OCI-LY7 (cell line): ENCODE measurements at regions not wholly inside any gene's neighbourhood (a gene's known extent, or its start where the extent isn't known, plus 50 kb on each side); places are given as distances from the start of the nearest gene placed in this dataset.
A peak's percentile ranks its signal among the peaks of the same experiment; 100 is the strongest.

Experiments
- BruUV-seq: library from RNA; stranded (reverse); fragments of 400-500 nt; replicated peaks from 2 replicates; lab custom pipeline; 2021; lab: Mats Ljungman, UMichigan
- CTCF ChIA-PET: fragments of 300-600 bp; sonication (Branson Sonifier 250); formaldehyde crosslinking; loops from one replicate; lab custom pipeline; 2022; ENCODE audit warnings: antibody characterized with exemption; ENCODE audit not compliant: unreplicated experiment; lab: Charles Lee
- POLR2A ChIA-PET: fragments of 300-600 bp; sonication (Branson Sonifier 250); formaldehyde crosslinking; loops from one replicate; lab custom pipeline; 2022; ENCODE audit warnings: antibody characterized with exemption; lab: Charles Lee
- DNase-seq: peaks from one replicate; pipeline ENCODE4 v3.0.0-alpha.2; 2015; ENCODE audit warnings: low spot score
- H2AFZ ChIP-seq: fragments of 200-600 bp; sonication (generic), shearing (Covaris generic); 2 replicates; pipeline ENCODE4 v1.6.1; 2014; ENCODE audit warnings: mild to moderate bottlenecking, antibody characterized with exemption, low read length, moderate library complexity
- H3K27ac ChIP-seq: fragments of 200-600 bp; sonication (generic); 2 replicates; pipeline ENCODE4 v1.5.1; 2014; ENCODE audit warnings: mixed run types, low read depth, mild to moderate bottlenecking, moderate library complexity, low read length, inconsistent platforms; ENCODE audit not compliant: poor library complexity, severe bottlenecking
- H3K36me3 ChIP-seq: fragments of 200-600 bp; sonication (generic); 2 replicates; pipeline ENCODE4 v1.6.1; 2014; ENCODE audit warnings: mild to moderate bottlenecking, antibody characterized with exemption, low read length, moderate library complexity, mixed read lengths; ENCODE audit not compliant: insufficient read depth
- H3K4me1 ChIP-seq: fragments of 200-600 bp; sonication (generic); 2 replicates; pipeline ENCODE4 v1.5.1; 2014; ENCODE audit warnings: mild to moderate bottlenecking, low read length; ENCODE audit not compliant: insufficient read depth, poor library complexity, severe bottlenecking
- H3K4me2 ChIP-seq: fragments of 200-600 bp; sonication (generic); 2 replicates; pipeline ENCODE4 v1.6.1; 2014; ENCODE audit warnings: mild to moderate bottlenecking, low read length
- H3K4me3 ChIP-seq: fragments of 200-600 bp; sonication (generic); 2 replicates; pipeline ENCODE4 v1.5.1; 2014; ENCODE audit warnings: mild to moderate bottlenecking, low read depth, low read length; ENCODE audit not compliant: poor library complexity, severe bottlenecking
- H3K79me2 ChIP-seq: fragments of 200-600 bp; sonication (generic); 2 replicates; pipeline ENCODE4 v1.6.1; 2016; ENCODE audit warnings: low read depth, mild to moderate bottlenecking, low read length, moderate library complexity, mixed read lengths; ENCODE audit not compliant: insufficient read depth
- H3K9me2 ChIP-seq: fragments of 200-600 bp; sonication (generic); 2 replicates; pipeline ENCODE4 v1.6.1; 2016; ENCODE audit warnings: mild to moderate bottlenecking, low read length, mixed read lengths; ENCODE audit not compliant: insufficient read depth
- H3K9me3 ChIP-seq: fragments of 200-600 bp; sonication (generic); 2 replicates; pipeline ENCODE4 v1.6.1; 2014; ENCODE audit warnings: mild to moderate bottlenecking, mixed run types, low read length, mixed read lengths
- H4K20me1 ChIP-seq: fragments of 200-600 bp; sonication (generic); 2 replicates; pipeline ENCODE4 v1.6.1; 2014; ENCODE audit warnings: mild to moderate bottlenecking, antibody characterized with exemption, low read length, moderate library complexity, mixed read lengths; ENCODE audit not compliant: insufficient read depth
- CTCF ChIP-seq: fragments of 200-600 bp; sonication (generic); conservative IDR thresholded peaks from 2 replicates; pipeline ENCODE4 v1.5.1; 2014; ENCODE audit warnings: mild to moderate bottlenecking, antibody characterized with exemption, low read length, moderate library complexity, mixed read lengths
- EZH2phosphoT487 ChIP-seq: fragments of 200-600 bp; sonication (generic); IDR thresholded peaks from 2 replicates; pipeline ENCODE4 v1.6.1; 2018; ENCODE audit warnings: low read depth, borderline replicate concordance, mild to moderate bottlenecking, mixed run types, antibody characterized with exemption, low read length, moderate library complexity, mixed read lengths
- intact Hi-C: fragments of 100-400 bp; cut with micrococcal nuclease; formaldehyde crosslinking; loops from one replicate; pipeline ENCODE4 v1.10.0; 2022; ENCODE audit not compliant: unreplicated experiment

GRCh38 chr3:177320765-177321247, 123.5 kb upstream of the TBL1XR1 start:
- POLR2A ChIA-PET = interaction anchor here (0.8 to 2.1 kb wide), 4 partner anchors 9 to 263 kb away, joined by 3 to 8 read pairs (median 4); no protein-coding TSS in a partner anchor
- Histone ChIP-seq H3K4me1 (peaks cover 66% of the 10 kb centered on the region), H2AFZ (peak overlapping the region; percentile 95), H3K79me2 (no peaks in the 10 kb centered on the region), H4K20me1 (no peaks in the 10 kb centered on the region), H3K9me2 (no peaks in the 10 kb centered on the region), H3K9me3 (peaks cover 13% of the 10 kb centered on the region), H3K4me3 (peak overlapping the region; percentile 30), H3K4me2 (peak overlapping the region; percentile 68), H3K27ac (peak overlapping the region; percentile 53), H3K36me3 (peaks cover 3% of the 10 kb centered on the region; the same call in 1 of the 2 replicates)
- DNase-seq = peak; percentile 80
- intact Hi-C loops = no loop called here
- TF ChIP-seq EZH2phosphoT487 (no peak), CTCF (no peak)
- BruUV-seq = no TSS peak
- CTCF ChIA-PET = no interaction called here

- CTCF ChIA-PET = no interaction called here
- peak overlapping the region; percentile 53 for H3K27ac ChIP-seq
- intact Hi-C loops = no loop called here
- no peaks in the 10 kb centered on the region for H4K20me1 ChIP-seq
- peaks cover 68% of the 10 kb centered on the region for H3K4me1 ChIP-seq
- no peaks in the 10 kb centered on the region for H3K9me2 ChIP-seq
- TF ChIP-seq EZH2phosphoT487 = no peak
- TF ChIP-seq CTCF = no peak
- DNase-seq = no peak
- H3K79me2 ChIP-seq = no peaks in the 10 kb centered on the region
- no TSS peak for BruUV-seq
- H3K4me2 ChIP-seq = peak overlapping the region; percentile 68
- H3K36me3 ChIP-seq = peaks cover 3% of the 10 kb centered on the region; the same call in 1 of the 2 replicates
- H3K4me3 ChIP-seq = no peak overlapping the region
- H2AFZ ChIP-seq = peak overlapping the region; percentile 95; the same call in 1 of the 2 replicates
- POLR2A ChIA-PET = interaction anchor here (0.5 to 2.1 kb wide), 4 partner anchors 10 to 264 kb away, joined by 3 to 8 read pairs (median 4); no protein-coding TSS in a partner anchor
- peaks cover 13% of the 10 kb centered on the region for H3K9me3 ChIP-seq
Observed at GRCh38 chr3:177321819-177322218, 124.5 kb upstream of the TBL1XR1 start.

GRCh38 chr3:177322881-177323280, 125.6 kb upstream of the TBL1XR1 start:
- POLR2A ChIA-PET = no interaction called here
- no TSS peak for BruUV-seq
- intact Hi-C loops = no loop called here
- CTCF ChIA-PET = no interaction called here
- Histone ChIP-seq H3K9me3 (peaks cover 6% of the 10 kb centered on the region; the same call in 1 of the 2 replicates), H3K9me2 (no peaks in the 10 kb centered on the region), H3K4me3 (no peak overlapping the region), H3K4me2 (no peak overlapping the region), H3K27ac (no peak overlapping the region), H3K79me2 (no peaks in the 10 kb centered on the region), H3K4me1 (peaks cover 70% of the 10 kb centered on the region), H3K36me3 (peaks cover 3% of the 10 kb centered on the region; the same call in 1 of the 2 replicates), H2AFZ (no peak overlapping the region), H4K20me1 (no peaks in the 10 kb centered on the region)
- no peak for DNase-seq
- TF ChIP-seq CTCF (no peak), EZH2phosphoT487 (no peak)
